CD8-positive, alpha-beta memory T cell (primary cell): ENCODE measurements at regions not wholly inside any gene's neighbourhood (a gene's known extent, or its start where the extent isn't known, plus 50 kb on each side); places are given as distances from the start of the nearest gene placed in this dataset.

Experiments used
- CTCF ChIA-PET: fragments of 350-600 bp; sonication (Branson Sonifier 250); formaldehyde crosslinking; loops from one replicate; lab custom pipeline; 2021; ENCODE audit warnings: antibody characterized with exemption; lab: Charles Lee
- POLR2A ChIA-PET: fragments of 350-600 bp; sonication (Branson Sonifier 250); formaldehyde crosslinking; loops from one replicate; lab custom pipeline; 2021; ENCODE audit warnings: antibody characterized with exemption; lab: Charles Lee
- DNase-seq, 5 donors: peaks; one replicate each; pipeline versions ENCODE4 v3.0.0 to v3.0.0-alpha.2; 2020 to 2022; ENCODE audit warnings: mixed read lengths in 1 of 5
- H3K27ac ChIP-seq: one replicate; pipeline ENCODE4 v1.7.0; 2013; ENCODE audit warnings: low read depth, mild to moderate bottlenecking, low read length, moderate library complexity
- H3K27me3 ChIP-seq: 2 replicates; pipeline ENCODE4 v1.7.0; 2013; ENCODE audit warnings: low read length, mild to moderate bottlenecking; ENCODE audit not compliant: insufficient read depth, poor library complexity, severe bottlenecking
- H3K36me3 ChIP-seq: 2 replicates; pipeline ENCODE4 v1.7.0; 2013; ENCODE audit warnings: mild to moderate bottlenecking, low read length, moderate library complexity; ENCODE audit not compliant: insufficient read depth
- H3K4me1 ChIP-seq: 2 replicates; pipeline ENCODE4 v1.7.0; 2013; ENCODE audit warnings: mild to moderate bottlenecking, low read length, moderate library complexity; ENCODE audit not compliant: insufficient read depth
- H3K4me3 ChIP-seq: 2 replicates; pipeline ENCODE4 v1.7.0; 2013; ENCODE audit warnings: mild to moderate bottlenecking, low read length
- H3K9me3 ChIP-seq: 2 replicates; pipeline ENCODE4 v1.7.0; 2013; ENCODE audit warnings: mild to moderate bottlenecking, low read length
- H3K27ac Mint-ChIP-seq, 8 donors: one replicate each; pipeline ENCODE4 v1.8.0; 2020 to 2021; ENCODE audit warnings: mixed read lengths in 8 of 8, mild to moderate bottlenecking in 6 of 8, inconsistent platforms in 3 of 8, moderate library complexity in 3 of 8
- H3K27me3 Mint-ChIP-seq, 2 donors: one replicate each; pipeline ENCODE4 v1.8.0; 2020 to 2021; ENCODE audit warnings: mixed read lengths in 2 of 2, mild to moderate bottlenecking in 1 of 2, moderate library complexity in 1 of 2
- H3K36me3 Mint-ChIP-seq, 3 donors: one replicate each; pipeline ENCODE4 v1.8.0; 2020 to 2021; ENCODE audit warnings: mixed read lengths in 3 of 3, inconsistent platforms in 1 of 3, mild to moderate bottlenecking in 1 of 3
- H3K4me1 Mint-ChIP-seq, 3 donors: one replicate each; pipeline ENCODE4 v1.8.0; 2020 to 2021; ENCODE audit warnings: mixed read lengths in 3 of 3, inconsistent platforms in 1 of 3, mild to moderate bottlenecking in 1 of 3
- H3K4me3 Mint-ChIP-seq, 7 donors: one replicate each; pipeline ENCODE4 v1.8.0; 2020 to 2021; ENCODE audit warnings: mixed read lengths in 7 of 7, mild to moderate bottlenecking in 6 of 7, moderate library complexity in 4 of 7, inconsistent platforms in 2 of 7
- H3K9me3 Mint-ChIP-seq, 5 donors: one replicate each; pipeline ENCODE4 v1.8.0; 2020 to 2022; ENCODE audit warnings: mixed read lengths in 5 of 5, mild to moderate bottlenecking in 3 of 5, moderate library complexity in 2 of 5, inconsistent platforms in 1 of 5

DNA sequence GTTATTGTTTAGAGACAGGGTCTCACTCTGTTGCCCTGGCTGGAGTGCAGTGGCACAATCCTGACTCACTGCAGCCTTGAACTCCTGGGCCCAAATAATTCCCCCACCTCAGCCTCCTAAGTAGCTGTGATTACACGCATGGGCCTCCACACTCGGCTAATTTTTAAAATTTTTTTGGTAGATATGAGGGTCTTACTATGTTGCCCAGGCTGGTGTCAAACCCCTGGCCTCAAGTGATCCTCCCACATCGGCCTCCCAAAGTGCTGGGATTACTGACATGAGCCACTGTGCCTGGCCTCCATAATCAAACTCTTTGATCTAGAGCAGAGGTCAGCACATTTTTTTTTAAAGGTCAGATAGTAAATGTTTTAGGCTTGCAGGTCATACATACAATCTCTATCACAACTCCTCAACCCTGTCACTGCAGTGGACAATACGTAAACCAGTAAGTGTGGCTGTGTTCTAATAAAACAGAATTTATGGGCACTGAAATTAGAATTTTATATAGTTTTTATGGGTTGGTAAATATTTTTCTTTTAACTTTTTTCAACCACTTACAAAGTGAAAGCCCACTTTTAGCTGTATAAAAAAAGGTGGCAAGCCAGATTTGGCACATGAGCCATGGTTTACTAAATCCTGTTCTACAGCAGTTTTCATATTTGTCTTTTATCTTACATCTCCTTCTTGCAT, 105.1 kb upstream of the RAPGEF2 start:
- H3K4me1 ChIP-seq: no peaks in the 10 kb centered on the region
- H3K36me3 Mint-ChIP-seq: no peaks in the 10 kb centered on the region
- no peak overlapping the region for H3K4me3 ChIP-seq
- no peak overlapping the region for H3K27ac ChIP-seq
- H3K4me3 Mint-ChIP-seq: no peak overlapping the region
- ChIA-PET POLR2A (no interaction called here), CTCF (no interaction called here)
- H3K36me3 ChIP-seq: no peaks in the 10 kb centered on the region
- H3K27me3 Mint-ChIP-seq: peaks cover 5 to 9% of the 10 kb centered on the region in 2 donors
- DNase-seq: no peak
- H3K4me1 Mint-ChIP-seq: no peaks in the 10 kb centered on the region
- H3K9me3 Mint-ChIP-seq: no peaks in the 10 kb centered on the region
- no peak overlapping the region for H3K27ac Mint-ChIP-seq
- no peaks in the 10 kb centered on the region for H3K9me3 ChIP-seq
- no peaks in the 10 kb centered on the region for H3K27me3 ChIP-seq

DNA sequence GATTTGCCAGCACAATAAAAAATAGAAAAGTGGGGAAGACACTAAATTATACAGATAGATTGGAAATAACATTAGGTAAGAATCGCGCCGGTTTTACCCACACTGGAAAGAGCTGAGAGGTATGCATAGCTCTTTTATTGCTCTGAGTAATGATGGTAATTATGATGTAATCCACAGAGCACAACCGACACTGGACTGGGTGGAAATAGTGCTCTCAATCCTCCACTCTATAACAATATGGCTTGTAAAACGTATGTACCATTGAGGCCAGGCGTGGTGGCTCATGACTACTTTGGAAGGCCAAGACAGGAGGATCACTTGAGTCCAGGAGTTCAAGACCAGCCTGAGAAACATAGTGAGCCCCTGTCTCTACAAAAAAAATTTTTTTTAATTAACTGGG, 104.3 kb upstream of the RAPGEF2 start:
- no peak overlapping the region for H3K4me3 Mint-ChIP-seq
- Histone ChIP-seq H3K4me3 (no peak overlapping the region), H3K36me3 (no peaks in the 10 kb centered on the region), H3K27ac (no peak overlapping the region), H3K4me1 (no peaks in the 10 kb centered on the region), H3K9me3 (no peaks in the 10 kb centered on the region), H3K27me3 (no peaks in the 10 kb centered on the region)
- ChIA-PET CTCF (no interaction called here), POLR2A (no interaction called here)
- peaks cover 0 to 2% (median 2%) of the 10 kb centered on the region in 3 donors for H3K4me1 Mint-ChIP-seq
- H3K36me3 Mint-ChIP-seq: no peaks in the 10 kb centered on the region
- no peak for DNase-seq
- H3K27me3 Mint-ChIP-seq: peaks cover 5 to 17% of the 10 kb centered on the region in 2 donors
- no peak overlapping the region for H3K27ac Mint-ChIP-seq
- no peaks in the 10 kb centered on the region for H3K9me3 Mint-ChIP-seq

GRCh38 chr4:158999166-158999682, 103.7 kb upstream of the RAPGEF2 start:
- H3K9me3 ChIP-seq: no peaks in the 10 kb centered on the region
- no peaks in the 10 kb centered on the region for H3K27me3 ChIP-seq
- no peaks in the 10 kb centered on the region for H3K4me1 ChIP-seq
- no peak for DNase-seq
- no peak overlapping the region for H3K27ac ChIP-seq
- Mint-ChIP-seq H3K27ac (no peak overlapping the region), H3K4me1 (peaks cover 0 to 3% (median 2%) of the 10 kb centered on the region in 3 donors), H3K27me3 (peaks cover 6 to 19% of the 10 kb centered on the region in 2 donors), H3K36me3 (no peaks in the 10 kb centered on the region), H3K4me3 (no peak overlapping the region), H3K9me3 (no peaks in the 10 kb centered on the region)
- ChIA-PET CTCF (no interaction called here), POLR2A (no interaction called here)
- no peak overlapping the region for H3K4me3 ChIP-seq
- no peaks in the 10 kb centered on the region for H3K36me3 ChIP-seq

- H3K36me3 ChIP-seq: no peaks in the 10 kb centered on the region
- no peaks in the 10 kb centered on the region for H3K4me1 ChIP-seq
- H3K27me3 ChIP-seq: no peaks in the 10 kb centered on the region
- no peaks in the 10 kb centered on the region for H3K9me3 Mint-ChIP-seq
- peaks cover 6 to 22% of the 10 kb centered on the region in 2 donors for H3K27me3 Mint-ChIP-seq
- POLR2A ChIA-PET: no interaction called here
- CTCF ChIA-PET: no interaction called here
- DNase-seq: no peak
- peaks cover 0 to 3% (median 2%) of the 10 kb centered on the region in 3 donors for H3K4me1 Mint-ChIP-seq
- no peak overlapping the region for H3K27ac Mint-ChIP-seq
- H3K9me3 ChIP-seq: no peaks in the 10 kb centered on the region
- no peaks in the 10 kb centered on the region for H3K36me3 Mint-ChIP-seq
- H3K27ac ChIP-seq: no peak overlapping the region
- H3K4me3 Mint-ChIP-seq: no peak overlapping the region
- no peak overlapping the region for H3K4me3 ChIP-seq
Observed at GRCh38 chr4:158999849-159000248, 103.0 kb upstream of the RAPGEF2 start.

DNA sequence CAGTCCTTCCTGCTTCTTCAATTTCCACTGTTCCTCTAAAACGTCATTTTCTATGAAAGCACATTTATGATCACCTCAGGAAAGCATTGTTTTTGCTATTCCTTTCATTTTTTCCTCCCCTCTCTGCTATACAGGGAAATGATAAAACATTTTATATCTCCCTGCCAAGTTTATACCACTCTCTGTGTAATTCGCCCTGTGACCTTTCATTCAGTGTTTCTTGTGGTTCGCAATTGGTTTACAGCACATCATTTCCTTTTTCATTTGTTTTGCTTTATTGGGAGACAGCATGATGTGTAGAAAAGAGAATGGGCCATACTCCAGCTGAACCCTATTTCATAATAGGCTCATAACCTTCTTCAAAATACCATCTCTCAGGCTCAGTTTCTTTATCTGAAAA, 99.9 kb upstream of the RAPGEF2 start:
- H3K4me1 Mint-ChIP-seq: peaks cover 0 to 3% (median 2%) of the 10 kb centered on the region in 3 donors

GRCh38 chr4:159003420-159004253, 99.2 kb upstream of the RAPGEF2 start:
- no peak overlapping the region for H3K4me3 Mint-ChIP-seq
- ChIA-PET POLR2A (no interaction called here), CTCF (no interaction called here)
- H3K36me3 ChIP-seq: no peaks in the 10 kb centered on the region
- no peaks in the 10 kb centered on the region for H3K4me1 ChIP-seq
- H3K4me3 ChIP-seq: no peak overlapping the region
- peaks cover 0 to 3% (median 2%) of the 10 kb centered on the region in 3 donors for H3K4me1 Mint-ChIP-seq
- no peaks in the 10 kb centered on the region for H3K9me3 ChIP-seq
- no peaks in the 10 kb centered on the region for H3K27me3 ChIP-seq
- no peak for DNase-seq
- H3K36me3 Mint-ChIP-seq: no peaks in the 10 kb centered on the region
- H3K27ac ChIP-seq: peak overlapping the region; percentile 38
- peaks cover 9 to 32% of the 10 kb centered on the region in 2 donors for H3K27me3 Mint-ChIP-seq
- no peak overlapping the region for H3K27ac Mint-ChIP-seq
- no peaks in the 10 kb centered on the region for H3K9me3 Mint-ChIP-seq

More for the DNA sequence above, 99.9 kb upstream of the RAPGEF2 start:
- no peaks in the 10 kb centered on the region for H3K27me3 ChIP-seq
- DNase-seq: no peak
- H3K9me3 ChIP-seq: no peaks in the 10 kb centered on the region
- H3K4me3 ChIP-seq: no peak overlapping the region
- H3K9me3 Mint-ChIP-seq: no peaks in the 10 kb centered on the region
- POLR2A ChIA-PET: no interaction called here
- H3K27ac ChIP-seq: peak overlapping the region; percentile 38
- H3K27me3 Mint-ChIP-seq: peaks cover 9 to 32% of the 10 kb centered on the region in 2 donors
- no peak overlapping the region for H3K4me3 Mint-ChIP-seq
- no peaks in the 10 kb centered on the region for H3K4me1 ChIP-seq
- H3K27ac Mint-ChIP-seq: no peak overlapping the region
- H3K36me3 Mint-ChIP-seq: no peaks in the 10 kb centered on the region
- no peaks in the 10 kb centered on the region for H3K36me3 ChIP-seq
- CTCF ChIA-PET: no interaction called here

- Mint-ChIP-seq H3K4me3 (no peak overlapping the region), H3K27me3 (peaks cover 15 to 50% of the 10 kb centered on the region in 2 donors), H3K36me3 (no peaks in the 10 kb centered on the region), H3K9me3 (no peaks in the 10 kb centered on the region), H3K27ac (no peak overlapping the region), H3K4me1 (peaks cover 0 to 3% (median 2%) of the 10 kb centered on the region in 3 donors)
- DNase-seq: no peak
- Histone ChIP-seq H3K27me3 (no peaks in the 10 kb centered on the region), H3K36me3 (no peaks in the 10 kb centered on the region), H3K4me1 (no peaks in the 10 kb centered on the region), H3K9me3 (no peaks in the 10 kb centered on the region), H3K4me3 (no peak overlapping the region), H3K27ac (no peak overlapping the region)
- ChIA-PET CTCF (no interaction called here), POLR2A (no interaction called here)
Observed at GRCh38 chr4:159006202-159006601, 96.7 kb upstream of the RAPGEF2 start.

GRCh38 chr4:159008671-159009070, 94.2 kb upstream of the RAPGEF2 start:
- H3K36me3 Mint-ChIP-seq: no peaks in the 10 kb centered on the region
- peaks cover 11 to 35% of the 10 kb centered on the region in 2 donors for H3K27me3 Mint-ChIP-seq
- no peak for DNase-seq
- POLR2A ChIA-PET: no interaction called here
- Histone ChIP-seq H3K27ac (no peak overlapping the region), H3K4me1 (no peaks in the 10 kb centered on the region), H3K27me3 (no peaks in the 10 kb centered on the region), H3K4me3 (no peak overlapping the region), H3K9me3 (no peaks in the 10 kb centered on the region), H3K36me3 (no peaks in the 10 kb centered on the region)
- no peaks in the 10 kb centered on the region for H3K9me3 Mint-ChIP-seq
- H3K4me3 Mint-ChIP-seq: no peak overlapping the region
- H3K27ac Mint-ChIP-seq: no peak overlapping the region
- H3K4me1 Mint-ChIP-seq: peaks cover 0 to under 1% (median 0%) of the 10 kb centered on the region in 3 donors
- CTCF ChIA-PET: no interaction called here
